Neural cell (in vitro differentiated cells): ENCODE measurements at regions not wholly inside any gene's neighbourhood (a gene's known extent, or its start where the extent isn't known, plus 50 kb on each side); places are given as distances from the start of the nearest gene placed in this dataset.

Experiments
- EP300 ChIP-seq: fragments of 450-650 bp; conservative IDR thresholded peaks from 2 replicates; pipeline ENCODE4 v1.6.1; 2014; ENCODE audit warnings: antibody characterized with exemption, mild to moderate bottlenecking, moderate library complexity; ENCODE audit not compliant: poor library complexity, severe bottlenecking
- EZH2 ChIP-seq: fragments of 200-600, 300-800 bp; shearing (Covaris generic), sonication (generic); IDR thresholded peaks from 2 replicates; pipeline ENCODE4 v1.6.1; 2014; ENCODE audit warnings: antibody characterized with exemption, low read length, borderline replicate concordance, mild to moderate bottlenecking; ENCODE audit not compliant: insufficient read depth, poor library complexity, severe bottlenecking
- TF ChIP-seq, protein P1 (sequence below): fragments of 450-650 bp; IDR thresholded peaks from 2 replicates; pipeline ENCODE4 v1.5.1; 2014; ENCODE audit warnings: antibody characterized with exemption, mild to moderate bottlenecking, moderate library complexity; ENCODE audit not compliant: poor library complexity, severe bottlenecking

DNA sequence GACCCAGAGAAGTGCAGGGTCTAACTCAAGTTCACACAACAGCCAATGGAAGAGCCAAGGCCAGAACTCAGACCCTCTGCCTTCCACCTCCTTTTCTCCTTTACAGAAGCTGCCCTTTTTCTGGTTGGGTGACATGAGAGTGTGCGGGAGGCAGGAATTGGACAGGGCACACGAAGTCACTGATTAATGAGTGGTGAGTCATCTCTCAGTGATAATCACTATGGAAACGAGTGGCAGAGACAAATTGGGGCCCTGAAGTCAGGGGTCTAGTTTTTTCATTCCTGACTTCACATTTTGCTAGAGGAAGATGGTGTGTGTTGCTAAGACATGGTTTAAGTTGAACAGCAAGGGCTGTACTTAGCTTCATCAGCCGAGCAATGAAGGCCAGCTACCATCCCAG, 312.7 kb upstream of the CCL2 start:
- TF ChIP-seq, protein P1, sequence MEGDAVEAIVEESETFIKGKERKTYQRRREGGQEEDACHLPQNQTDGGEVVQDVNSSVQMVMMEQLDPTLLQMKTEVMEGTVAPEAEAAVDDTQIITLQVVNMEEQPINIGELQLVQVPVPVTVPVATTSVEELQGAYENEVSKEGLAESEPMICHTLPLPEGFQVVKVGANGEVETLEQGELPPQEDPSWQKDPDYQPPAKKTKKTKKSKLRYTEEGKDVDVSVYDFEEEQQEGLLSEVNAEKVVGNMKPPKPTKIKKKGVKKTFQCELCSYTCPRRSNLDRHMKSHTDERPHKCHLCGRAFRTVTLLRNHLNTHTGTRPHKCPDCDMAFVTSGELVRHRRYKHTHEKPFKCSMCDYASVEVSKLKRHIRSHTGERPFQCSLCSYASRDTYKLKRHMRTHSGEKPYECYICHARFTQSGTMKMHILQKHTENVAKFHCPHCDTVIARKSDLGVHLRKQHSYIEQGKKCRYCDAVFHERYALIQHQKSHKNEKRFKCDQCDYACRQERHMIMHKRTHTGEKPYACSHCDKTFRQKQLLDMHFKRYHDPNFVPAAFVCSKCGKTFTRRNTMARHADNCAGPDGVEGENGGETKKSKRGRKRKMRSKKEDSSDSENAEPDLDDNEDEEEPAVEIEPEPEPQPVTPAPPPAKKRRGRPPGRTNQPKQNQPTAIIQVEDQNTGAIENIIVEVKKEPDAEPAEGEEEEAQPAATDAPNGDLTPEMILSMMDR = no peak
- TF ChIP-seq EZH2 (no peak), EP300 (no peak)
